ENCODE measurements at regions not wholly inside any gene's neighbourhood (a gene's known extent, or its start where the extent isn't known, plus 50 kb on each side); places are given as distances from the start of the nearest gene placed in this dataset.
"Not testable (repeated sequence)": the region's sequence is repeated elsewhere in the genome, so short reads cannot be mapped to it uniquely, and the experiment has no call there.

GRCh38 chr10:60605476-60605875 lies 172.8 kb upstream of the CDK1 start:
- no peak for DNase-seq (ENCODE audit: low spot score)
- TF ChIP-seq CTCF (IDR thresholded peaks at IDR 0.05; ENCODE audit: borderline replicate concordance, control extremely low read depth, extremely low read depth, insufficient read depth, missing control alignments), result no peak
- in situ Hi-C loops (cut with MboI; ENCODE audit: low sequenced_read_pairs, unreplicated experiment), result no loop called here

GRCh38 chr10:60604342-60604741 lies 173.9 kb upstream of the CDK1 start:
- TF ChIP-seq CTCF (IDR thresholded peaks at IDR 0.05; ENCODE audit: borderline replicate concordance, control extremely low read depth, extremely low read depth, insufficient read depth, missing control alignments), result no peak
- no peak for DNase-seq (ENCODE audit: low spot score)
- in situ Hi-C loops (cut with MboI; ENCODE audit: low sequenced_read_pairs, unreplicated experiment), result no loop called here

- no peak for TF ChIP-seq CTCF (IDR thresholded peaks at IDR 0.05; ENCODE audit: borderline replicate concordance, control extremely low read depth, extremely low read depth, insufficient read depth, missing control alignments)
- in situ Hi-C loops (cut with MboI; ENCODE audit: low sequenced_read_pairs, unreplicated experiment), result no loop called here
- DNase-seq (ENCODE audit: low spot score), result no peak
Observed at GRCh38 chr10:60597513-60597912, 180.8 kb upstream of the CDK1 start.

GRCh38 chr10:60595852-60596251 lies 182.4 kb upstream of the CDK1 start:
- no peak for DNase-seq (ENCODE audit: low spot score)
- TF ChIP-seq CTCF (IDR thresholded peaks at IDR 0.05; ENCODE audit: borderline replicate concordance, control extremely low read depth, extremely low read depth, insufficient read depth, missing control alignments), result no peak
- in situ Hi-C loops (cut with MboI; ENCODE audit: low sequenced_read_pairs, unreplicated experiment), result no loop called here

- in situ Hi-C loops (cut with MboI; ENCODE audit: low sequenced_read_pairs, unreplicated experiment), result no loop called here
- TF ChIP-seq CTCF (IDR thresholded peaks at IDR 0.05; ENCODE audit: borderline replicate concordance, control extremely low read depth, extremely low read depth, insufficient read depth, missing control alignments), result no peak
- no peak for DNase-seq (ENCODE audit: low spot score)
Observed at GRCh38 chr10:60594476-60595051, 183.7 kb upstream of the CDK1 start.

- TF ChIP-seq CTCF (IDR thresholded peaks at IDR 0.05; ENCODE audit: borderline replicate concordance, control extremely low read depth, extremely low read depth, insufficient read depth, missing control alignments), result no peak
- in situ Hi-C loops (cut with MboI; ENCODE audit: low sequenced_read_pairs, unreplicated experiment), result no loop called here
- DNase-seq (ENCODE audit: low spot score), result no peak
Observed at GRCh38 chr10:60591119-60591518, 187.2 kb upstream of the CDK1 start.

GRCh38 chr10:60589376-60589775 lies 188.9 kb upstream of the CDK1 start:
- in situ Hi-C loops (cut with MboI; ENCODE audit: low sequenced_read_pairs, unreplicated experiment), result no loop called here
- TF ChIP-seq CTCF (IDR thresholded peaks at IDR 0.05; ENCODE audit: borderline replicate concordance, control extremely low read depth, extremely low read depth, insufficient read depth, missing control alignments), result no peak
- DNase-seq (ENCODE audit: low spot score), result no peak

GRCh38 chr10:60581782-60582181 lies 192.1 kb upstream of the ANK3 start:
- DNase-seq (ENCODE audit: low spot score); in situ Hi-C loops (cut with MboI; ENCODE audit: low sequenced_read_pairs, unreplicated experiment): not testable (repeated sequence)
